Fibroblast of pulmonary artery (primary cell): ENCODE measurements at regions not wholly inside any gene's neighbourhood (a gene's known extent, or its start where the extent isn't known, plus 50 kb on each side); places are given as distances from the start of the nearest gene placed in this dataset.

Experiments used
- DNase-seq: peaks from one replicate; pipeline ENCODE4 v3.0.0-alpha.2; 2010; ENCODE audit warnings: low read depth
- H3K4me3 ChIP-seq: replicated peaks from 2 replicates; pipeline ENCODE4 v1.5.1; 2011; ENCODE audit warnings: low read depth, mild to moderate bottlenecking, control low read depth, low read length, moderate library complexity
- CTCF ChIP-seq: IDR thresholded peaks from 2 replicates; pipeline ENCODE4 v1.5.1; 2011; ENCODE audit warnings: mild to moderate bottlenecking, control low read depth, low read length, inconsistent platforms; ENCODE audit errors: missing control alignments

GRCh38 chr6:80930376-80930775, 822.1 kb downstream of the TENT5A start:
- peak; percentile 1 for TF ChIP-seq CTCF
- H3K4me3 ChIP-seq, result no peak overlapping the region
- no peak for DNase-seq

GRCh38 chr6:80923816-80924215, 817.3 kb downstream of the BCKDHB start:
- DNase-seq, result no peak
- no peak overlapping the region for H3K4me3 ChIP-seq
- TF ChIP-seq CTCF, result no peak

- TF ChIP-seq CTCF, result no peak
- no peak for DNase-seq
- no peak overlapping the region for H3K4me3 ChIP-seq
Observed at GRCh38 chr6:80922916-80923455, 816.5 kb downstream of the BCKDHB start.

- DNase-seq, result peak; percentile 10
- no peak for TF ChIP-seq CTCF
- no peak overlapping the region for H3K4me3 ChIP-seq
Observed at GRCh38 chr6:80921861-80922460, 815.5 kb downstream of the BCKDHB start.

GRCh38 chr6:80907831-80908230, 801.4 kb downstream of the BCKDHB start:
- TF ChIP-seq CTCF, result no peak
- H3K4me3 ChIP-seq, result no peak overlapping the region
- no peak for DNase-seq

GRCh38 chr6:80903711-80904110, 797.2 kb downstream of the BCKDHB start:
- no peak for TF ChIP-seq CTCF
- no peak for DNase-seq
- no peak overlapping the region for H3K4me3 ChIP-seq

- DNase-seq, result no peak
- no peak overlapping the region for H3K4me3 ChIP-seq
- TF ChIP-seq CTCF, result no peak
Observed at GRCh38 chr6:80886475-80886874, 780.0 kb downstream of the BCKDHB start.
